Naive thymus-derived CD8-positive, alpha-beta T cell (primary cell): ENCODE measurements at regions not wholly inside any gene's neighbourhood (a gene's known extent, or its start where the extent isn't known, plus 50 kb on each side); places are given as distances from the start of the nearest gene placed in this dataset.

Experiments
- ATAC-seq, 2 donors: fragments of 150-1000 bp; cut with Tn5 transposase in 1 of 2; sonication (Bioruptor Pico), chemical (Tn5 transposase) in 1 of 2; 1 replicate in 1 of 2; 2 replicates in 1 of 2; pipeline ENCODE4 v1.10.0; 2021; ENCODE audit warnings: mild to moderate bottlenecking in 2 of 2, moderate library complexity in 2 of 2
- POLR2A ChIA-PET: fragments of 350-600 bp; sonication (Branson Sonifier 250); formaldehyde crosslinking; loops from one replicate; lab custom pipeline; 2021; ENCODE audit warnings: antibody characterized with exemption; lab: Charles Lee
- DNase-seq, 10 donors: peaks; one replicate each; pipeline versions ENCODE4 v3.0.0 to v3.0.0-alpha.2; 2020 to 2022
- H3K27ac Mint-ChIP-seq, 10 donors: one replicate each; pipeline ENCODE4 v1.8.0; 2020 to 2022; ENCODE audit warnings: mild to moderate bottlenecking in 10 of 10, mixed read lengths in 10 of 10, moderate library complexity in 4 of 10, inconsistent platforms in 1 of 10
- H3K27me3 Mint-ChIP-seq, 5 donors: one replicate each; pipeline ENCODE4 v1.8.0; 2021 to 2022; ENCODE audit warnings: mixed read lengths in 5 of 5
- H3K36me3 Mint-ChIP-seq, 3 donors: one replicate each; pipeline ENCODE4 v1.8.0; 2020 to 2022; ENCODE audit warnings: mixed read lengths in 3 of 3, mild to moderate bottlenecking in 2 of 3, inconsistent platforms in 1 of 3
- H3K4me1 Mint-ChIP-seq, 4 donors: one replicate each; pipeline ENCODE4 v1.8.0; 2021 to 2022; ENCODE audit warnings: mixed read lengths in 4 of 4
- H3K4me3 Mint-ChIP-seq, 10 donors: one replicate each; pipeline ENCODE4 v1.8.0; 2020 to 2022; ENCODE audit warnings: mild to moderate bottlenecking in 10 of 10, mixed read lengths in 10 of 10, moderate library complexity in 6 of 10, inconsistent platforms in 1 of 10
- H3K9me3 Mint-ChIP-seq, 9 donors: one replicate each; pipeline ENCODE4 v1.8.0; 2020 to 2022; ENCODE audit warnings: mixed read lengths in 9 of 9, mild to moderate bottlenecking in 3 of 9, inconsistent platforms in 1 of 9, moderate library complexity in 1 of 9

DNA sequence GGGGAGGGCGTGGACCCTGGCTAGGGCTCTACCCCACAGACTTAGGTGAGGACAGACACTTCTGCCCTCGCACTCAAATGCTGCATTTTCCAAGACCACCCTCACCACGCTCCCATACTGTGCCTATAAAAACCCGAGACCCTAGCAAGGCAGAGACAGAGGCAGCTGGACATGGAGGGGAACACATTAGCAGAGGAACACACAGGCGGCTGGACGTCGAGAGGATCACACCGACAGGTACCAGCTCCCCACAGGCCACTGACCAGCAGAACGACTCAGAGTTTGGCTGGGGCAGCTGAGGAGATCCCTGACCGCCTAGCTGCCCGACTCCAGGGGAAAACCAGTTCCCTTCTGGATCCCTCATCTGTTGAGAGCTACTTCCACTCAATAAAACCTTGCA lies 338.2 kb upstream of the SMIM30 start:
- Mint-ChIP-seq H3K27ac (no peak overlapping the region), H3K27me3 (peaks cover 0 to 4% (median 0%) of the 10 kb centered on the region in 5 donors), H3K4me3 (no peak overlapping the region), H3K4me1 (no peaks in the 10 kb centered on the region), H3K9me3 (peaks cover 0 to 4% (median 0%) of the 10 kb centered on the region in 9 donors), H3K36me3 (no peaks in the 10 kb centered on the region)
- DNase-seq (no peak), ATAC-seq (no peak)
- POLR2A ChIA-PET, result no interaction called here

DNA sequence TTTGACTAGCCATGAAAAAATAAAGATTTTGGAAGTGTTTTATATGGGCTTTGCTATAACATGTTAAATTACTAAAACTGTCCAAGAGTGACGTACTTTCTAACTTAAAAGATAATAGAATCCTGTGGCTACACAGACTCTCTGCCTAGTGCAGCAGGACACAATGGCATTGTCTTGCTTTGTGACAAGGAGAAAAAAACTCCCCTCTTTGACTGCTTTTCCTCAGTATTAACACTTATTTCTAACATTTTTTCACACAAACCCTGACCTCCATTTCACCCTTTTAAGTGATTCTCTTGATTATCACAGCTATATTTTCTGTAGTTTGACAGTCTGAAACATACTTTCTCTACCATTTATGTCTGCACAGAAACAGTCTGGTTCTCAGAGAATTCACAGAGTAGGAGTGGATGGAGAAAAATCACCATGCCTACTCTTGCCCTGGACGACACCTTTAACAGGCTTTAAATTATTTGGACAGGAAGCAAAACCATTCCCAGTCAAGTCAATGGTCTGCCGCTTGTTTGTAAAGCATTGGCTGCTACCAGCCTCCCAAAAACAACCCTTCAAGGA lies 336.3 kb upstream of the SMIM30 start:
- no peaks in the 10 kb centered on the region for H3K36me3 Mint-ChIP-seq
- H3K27me3 Mint-ChIP-seq, result peaks cover 0 to 4% (median 0%) of the 10 kb centered on the region in 5 donors
- DNase-seq, result no peak
- ATAC-seq, result no peak
- no peak overlapping the region for H3K4me3 Mint-ChIP-seq
- peaks cover 0 to 4% (median 0%) of the 10 kb centered on the region in 9 donors for H3K9me3 Mint-ChIP-seq
- no peaks in the 10 kb centered on the region for H3K4me1 Mint-ChIP-seq
- POLR2A ChIA-PET, result no interaction called here
- no peak overlapping the region for H3K27ac Mint-ChIP-seq

DNA sequence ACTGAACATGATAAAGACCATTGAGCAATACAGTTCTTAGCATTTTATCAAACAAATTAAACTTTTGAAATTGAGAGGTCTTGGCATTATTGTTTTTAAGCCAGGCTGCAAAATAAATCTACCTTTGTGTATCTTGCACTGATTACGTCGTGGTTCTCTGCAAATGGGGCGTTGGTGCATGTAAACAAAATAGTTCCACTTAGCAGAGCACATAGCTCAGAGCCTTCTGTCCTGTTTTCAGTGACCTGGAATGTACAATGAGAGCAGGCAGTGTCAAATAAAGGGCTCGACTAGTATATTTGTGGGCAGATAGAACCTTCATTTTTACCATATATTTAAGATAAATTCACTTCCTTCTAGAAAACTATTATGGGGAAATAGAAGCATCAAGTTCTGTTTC lies 333.9 kb upstream of the SMIM30 start:
- Mint-ChIP-seq H3K9me3 (peaks cover 0 to 4% (median 0%) of the 10 kb centered on the region in 9 donors), H3K27ac (no peak overlapping the region), H3K36me3 (no peaks in the 10 kb centered on the region), H3K4me3 (no peak overlapping the region), H3K4me1 (no peaks in the 10 kb centered on the region), H3K27me3 (peaks cover 0 to 4% (median 0%) of the 10 kb centered on the region in 5 donors)
- POLR2A ChIA-PET, result interaction anchor here (0.6 kb wide), 1 partner anchor 31 kb away, joined by 4 read pairs; no protein-coding TSS in a partner anchor
- ATAC-seq (no peak), DNase-seq (no peak)

DNA sequence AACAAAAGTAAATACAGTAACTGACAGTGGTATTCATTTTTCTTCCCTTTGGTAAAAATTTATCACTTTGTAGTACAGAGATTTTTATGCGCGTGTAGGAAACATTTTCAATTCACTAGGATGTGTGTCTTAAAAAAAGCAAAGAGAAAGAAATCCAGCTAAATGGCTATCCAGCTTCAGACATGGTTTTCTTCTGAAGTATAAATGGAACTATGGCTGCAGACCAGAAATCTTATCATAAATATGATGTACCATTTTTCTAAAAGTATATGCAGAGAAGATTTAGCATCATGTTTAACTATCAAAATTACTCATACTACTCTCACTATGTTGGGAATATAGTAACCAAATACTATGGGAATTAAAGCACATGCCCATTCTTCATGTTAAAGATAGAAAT lies 328.4 kb upstream of the SMIM30 start:
- Mint-ChIP-seq H3K4me3 (no peak overlapping the region), H3K4me1 (no peaks in the 10 kb centered on the region), H3K27me3 (peaks cover 0 to 6% (median 0%) of the 10 kb centered on the region in 5 donors), H3K27ac (no peak overlapping the region), H3K9me3 (no peaks in the 10 kb centered on the region), H3K36me3 (no peaks in the 10 kb centered on the region)
- DNase-seq, result no peak
- no peak for ATAC-seq
- POLR2A ChIA-PET, result no interaction called here

DNA sequence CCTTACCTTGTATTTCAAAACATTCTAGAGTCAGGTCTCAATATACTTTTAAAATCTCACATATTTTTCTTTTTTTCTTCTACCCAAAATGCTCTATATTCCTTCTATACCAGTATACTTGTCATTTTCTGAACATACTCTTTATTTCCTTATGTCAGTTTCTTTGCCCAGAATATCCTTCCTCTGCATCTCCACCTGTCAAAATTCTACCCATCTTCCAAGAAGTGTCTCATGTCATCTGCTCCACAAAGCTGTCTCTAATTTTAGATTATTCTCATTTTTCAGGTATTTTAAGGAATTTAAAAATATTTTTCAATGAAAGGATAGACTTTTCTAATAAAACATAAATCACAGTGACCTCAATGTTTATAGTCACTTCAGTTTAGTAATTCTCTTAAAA lies 328.0 kb upstream of the SMIM30 start:
- POLR2A ChIA-PET, result no interaction called here
- peaks cover 0 to 6% (median 0%) of the 10 kb centered on the region in 5 donors for H3K27me3 Mint-ChIP-seq
- no peak for DNase-seq

DNA sequence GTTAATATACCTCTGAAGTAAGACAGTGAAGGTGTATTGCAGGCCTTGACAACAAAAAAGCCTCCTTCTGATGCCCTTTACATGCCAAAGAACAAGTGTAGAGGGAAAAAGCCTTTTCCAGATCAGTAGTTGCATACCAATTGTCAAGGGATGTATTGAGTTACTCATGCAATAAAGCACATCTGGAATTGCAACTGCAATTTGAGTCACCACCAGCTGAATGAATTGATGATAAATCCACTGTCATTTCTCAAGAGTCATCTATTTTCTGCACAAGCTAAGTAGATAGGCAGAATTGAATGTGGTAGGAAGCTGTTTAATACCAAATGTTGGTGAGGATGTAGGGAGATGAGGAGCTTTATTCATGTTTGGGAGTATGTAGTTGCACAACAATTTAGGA lies 325.9 kb upstream of the SMIM30 start:
- no peak for DNase-seq
- Mint-ChIP-seq H3K4me3 (no peak overlapping the region), H3K36me3 (no peaks in the 10 kb centered on the region), H3K27ac (no peak overlapping the region), H3K27me3 (peaks cover 1 to 12% (median 2%) of the 10 kb centered on the region in 5 donors), H3K9me3 (peaks cover 0 to 7% (median 0%) of the 10 kb centered on the region in 9 donors), H3K4me1 (no peaks in the 10 kb centered on the region)
- POLR2A ChIA-PET, result no interaction called here
- no peak for ATAC-seq

More for the DNA sequence above, 328.0 kb upstream of the SMIM30 start:
- H3K4me1 Mint-ChIP-seq, result no peaks in the 10 kb centered on the region
- no peak overlapping the region for H3K27ac Mint-ChIP-seq
- H3K36me3 Mint-ChIP-seq, result no peaks in the 10 kb centered on the region
- peaks cover 0 to 2% (median 0%) of the 10 kb centered on the region in 9 donors for H3K9me3 Mint-ChIP-seq
- no peak overlapping the region for H3K4me3 Mint-ChIP-seq
- ATAC-seq, result no peak

DNA sequence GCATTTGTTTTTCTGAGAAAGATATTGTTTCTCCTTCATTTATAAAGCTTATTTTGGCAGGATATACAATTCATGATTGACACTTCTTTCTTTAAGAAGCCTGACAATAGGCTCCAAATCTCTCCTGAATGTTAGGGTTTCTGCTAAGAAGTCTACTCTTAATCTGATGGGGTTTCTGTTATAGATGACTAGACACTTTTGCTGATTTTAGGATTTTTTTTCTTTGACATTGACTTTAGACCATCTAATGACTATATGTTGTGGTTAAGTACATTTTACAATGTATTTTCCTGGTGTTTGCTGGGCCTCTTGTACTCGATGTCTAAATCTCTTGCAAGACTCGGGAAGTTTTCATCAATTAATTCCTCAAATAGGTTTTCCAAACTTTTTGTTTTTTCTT lies 321.8 kb upstream of the SMIM30 start:
- peaks cover 1 to 12% (median 2%) of the 10 kb centered on the region in 5 donors for H3K27me3 Mint-ChIP-seq
- ATAC-seq (no peak), DNase-seq (no peak)
- POLR2A ChIA-PET, result no interaction called here
- H3K27ac Mint-ChIP-seq, result no peak overlapping the region
- H3K4me3 Mint-ChIP-seq, result no peak overlapping the region
- peaks cover 0 to 18% (median 9%) of the 10 kb centered on the region in 9 donors for H3K9me3 Mint-ChIP-seq
- H3K4me1 Mint-ChIP-seq, result no peaks in the 10 kb centered on the region
- no peaks in the 10 kb centered on the region for H3K36me3 Mint-ChIP-seq

DNA sequence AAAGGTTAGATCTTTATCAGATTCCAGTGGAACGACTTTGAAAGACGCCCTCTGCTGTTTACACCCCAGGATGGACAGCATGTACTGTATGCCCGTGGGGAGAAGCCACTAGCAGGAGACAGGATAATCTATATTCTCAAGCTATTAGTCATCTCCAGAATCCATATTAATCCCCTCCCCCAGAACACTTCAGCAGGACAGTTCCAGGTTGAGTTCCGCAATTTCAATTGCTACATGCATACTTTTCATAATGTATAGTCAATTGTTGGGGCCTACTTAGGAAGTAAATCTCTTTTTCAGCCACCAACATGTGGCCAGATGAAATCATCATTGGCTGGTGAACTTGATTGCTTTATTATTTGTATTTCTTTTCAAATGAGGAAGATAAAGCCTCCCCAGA lies 313.1 kb upstream of the SMIM30 start:
- peaks cover 0 to 2% (median 0%) of the 10 kb centered on the region in 9 donors for H3K9me3 Mint-ChIP-seq
- no peak for ATAC-seq
- no peak for DNase-seq
- no peaks in the 10 kb centered on the region for H3K36me3 Mint-ChIP-seq
- no peaks in the 10 kb centered on the region for H3K27me3 Mint-ChIP-seq
- no peaks in the 10 kb centered on the region for H3K4me1 Mint-ChIP-seq
- POLR2A ChIA-PET, result no interaction called here
- no peak overlapping the region for H3K27ac Mint-ChIP-seq
- H3K4me3 Mint-ChIP-seq, result no peak overlapping the region

DNA sequence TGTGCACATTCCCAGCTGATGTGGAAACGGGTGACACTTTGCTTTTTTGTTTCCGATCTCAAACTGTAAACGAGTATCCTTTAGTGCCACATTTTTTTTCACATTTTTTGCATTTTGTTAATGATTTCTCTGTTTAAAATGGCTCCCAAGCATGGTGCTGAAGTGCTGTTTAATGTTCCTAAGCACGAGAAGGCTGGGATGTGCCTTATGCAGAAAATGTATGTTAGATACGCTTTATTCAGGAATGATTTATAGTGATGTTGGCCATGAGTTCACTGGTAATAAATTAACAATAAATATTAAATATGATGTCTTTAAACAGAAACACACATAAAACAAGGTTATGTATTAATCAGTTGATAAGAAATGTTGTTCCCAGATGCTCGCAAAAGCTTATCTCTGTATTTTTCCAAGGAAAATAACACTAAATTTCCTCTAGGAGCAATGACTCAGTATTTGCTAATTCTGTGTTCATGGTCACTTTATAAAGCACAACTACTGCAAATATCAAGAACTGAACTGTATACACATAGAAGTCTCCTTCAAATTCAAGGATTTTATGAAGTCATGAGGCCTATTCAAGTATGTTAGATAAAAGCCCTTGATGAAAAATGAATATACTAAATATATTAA lies 305.9 kb upstream of the SMIM30 start:
- POLR2A ChIA-PET, result no interaction called here
- no peak for ATAC-seq
- DNase-seq, result no peak
- Mint-ChIP-seq H3K9me3 (no peaks in the 10 kb centered on the region), H3K27me3 (peaks cover 0 to 3% (median 2%) of the 10 kb centered on the region in 5 donors), H3K4me3 (no peak overlapping the region), H3K27ac (no peak overlapping the region), H3K36me3 (no peaks in the 10 kb centered on the region), H3K4me1 (peaks cover 2 to 5% (median 3%) of the 10 kb centered on the region in 4 donors)

DNA sequence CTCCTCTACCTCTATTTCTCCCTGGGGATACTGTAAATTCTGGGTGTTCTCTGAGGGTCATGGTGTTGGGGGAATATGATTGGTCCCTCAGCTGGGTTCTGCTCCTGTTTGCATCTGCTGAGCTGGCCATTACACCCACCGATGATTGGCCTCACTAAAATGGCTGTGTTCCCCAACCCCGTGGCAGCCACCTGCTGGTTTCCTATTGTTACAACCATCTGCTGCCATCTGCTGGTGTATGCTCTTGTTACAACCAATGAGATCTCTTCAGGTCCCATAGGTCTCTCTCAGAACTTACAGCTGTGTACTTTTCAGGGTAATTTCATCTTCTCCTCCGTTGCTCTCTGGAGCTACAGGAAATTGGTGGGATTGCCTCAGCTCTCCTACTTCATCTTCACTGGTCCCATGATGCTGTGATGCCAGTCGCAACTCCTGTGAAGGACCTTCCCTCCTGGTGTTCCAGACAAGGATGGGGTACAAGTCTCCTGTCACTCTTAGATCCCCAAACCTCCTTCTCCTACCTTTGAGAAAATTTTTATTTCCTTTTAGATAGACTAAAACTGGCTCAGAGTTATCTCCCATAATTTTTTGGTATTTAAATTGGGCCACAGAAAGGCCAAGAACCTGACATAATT lies 303.5 kb upstream of the SMIM30 start:
- H3K4me1 Mint-ChIP-seq, result peaks cover 2 to 5% (median 3%) of the 10 kb centered on the region in 4 donors
- ATAC-seq (peak; percentile 95 to 97), DNase-seq (peak; percentile 42 to 87 (median 64))
- peak overlapping the region in 5 of 10 donors; percentile 0 to 76 (median 64) for H3K27ac Mint-ChIP-seq
- POLR2A ChIA-PET, result no interaction called here
- peak overlapping the region in 7 of 10 donors; percentile 25 to 66 (median 58) for H3K4me3 Mint-ChIP-seq
- H3K36me3 Mint-ChIP-seq, result no peaks in the 10 kb centered on the region
- no peaks in the 10 kb centered on the region for H3K9me3 Mint-ChIP-seq
- peaks cover 0 to 3% (median 2%) of the 10 kb centered on the region in 5 donors for H3K27me3 Mint-ChIP-seq

DNA sequence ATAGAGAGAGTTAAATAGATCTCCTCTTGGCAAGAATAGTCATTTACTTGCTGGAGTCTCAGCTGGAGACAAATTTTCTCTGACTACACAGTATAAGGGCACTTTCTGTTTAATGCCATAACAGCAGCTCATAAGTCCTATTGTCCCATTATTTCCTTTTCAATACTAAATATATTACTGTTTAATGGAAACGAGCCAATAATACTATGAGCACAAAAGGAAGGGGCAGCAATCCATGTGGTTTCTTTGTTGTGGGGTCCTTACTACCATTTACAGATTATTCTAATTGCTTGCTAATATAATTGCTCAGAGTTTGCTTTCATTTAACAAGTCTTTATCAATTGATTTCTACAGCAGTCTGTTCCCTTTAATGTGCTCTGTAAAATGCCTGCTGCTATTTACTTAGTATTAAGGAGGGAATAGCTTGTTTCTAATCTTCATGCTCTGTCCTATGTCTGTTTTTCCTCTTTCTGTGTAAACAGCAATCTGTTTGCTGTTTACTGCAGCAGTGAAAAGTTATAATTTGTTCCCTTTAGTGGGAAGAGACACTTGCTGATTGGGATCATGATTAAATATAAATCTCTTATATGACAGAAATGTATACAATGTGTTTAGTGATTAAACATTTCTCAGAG lies 296.2 kb upstream of the SMIM30 start:
- no peak for DNase-seq
- H3K9me3 Mint-ChIP-seq, result no peaks in the 10 kb centered on the region
- H3K36me3 Mint-ChIP-seq, result no peaks in the 10 kb centered on the region
- POLR2A ChIA-PET, result no interaction called here
- peaks cover 0 to 10% (median 1%) of the 10 kb centered on the region in 5 donors for H3K27me3 Mint-ChIP-seq
- no peak overlapping the region for H3K4me3 Mint-ChIP-seq
- no peaks in the 10 kb centered on the region for H3K4me1 Mint-ChIP-seq
- ATAC-seq, result no peak
- no peak overlapping the region for H3K27ac Mint-ChIP-seq

DNA sequence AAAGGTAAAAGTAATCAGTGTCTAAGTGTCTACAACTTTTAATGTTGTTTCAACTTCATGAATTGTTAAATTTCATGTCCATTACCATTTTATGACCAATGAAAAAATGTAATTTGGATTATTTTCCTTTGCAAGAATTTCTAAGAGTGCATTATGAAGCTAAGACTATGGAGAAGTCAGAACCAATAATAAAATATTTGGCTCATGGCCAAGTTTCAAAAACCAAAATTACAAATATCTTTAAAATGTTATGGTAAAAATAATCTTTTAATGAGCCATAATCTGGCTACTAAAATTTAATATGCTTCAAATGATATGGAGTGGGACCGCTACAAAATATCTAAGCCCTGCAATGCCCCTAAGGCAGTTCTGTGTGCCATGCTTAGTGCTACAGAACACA lies 294.1 kb upstream of the SMIM30 start:
- peaks cover 0 to 13% (median 1%) of the 10 kb centered on the region in 5 donors for H3K27me3 Mint-ChIP-seq
- POLR2A ChIA-PET, result no interaction called here
- no peak for DNase-seq
- no peaks in the 10 kb centered on the region for H3K9me3 Mint-ChIP-seq
- H3K4me3 Mint-ChIP-seq, result no peak overlapping the region
- H3K27ac Mint-ChIP-seq, result no peak overlapping the region
- no peak for ATAC-seq
- H3K36me3 Mint-ChIP-seq, result no peaks in the 10 kb centered on the region
- no peaks in the 10 kb centered on the region for H3K4me1 Mint-ChIP-seq

DNA sequence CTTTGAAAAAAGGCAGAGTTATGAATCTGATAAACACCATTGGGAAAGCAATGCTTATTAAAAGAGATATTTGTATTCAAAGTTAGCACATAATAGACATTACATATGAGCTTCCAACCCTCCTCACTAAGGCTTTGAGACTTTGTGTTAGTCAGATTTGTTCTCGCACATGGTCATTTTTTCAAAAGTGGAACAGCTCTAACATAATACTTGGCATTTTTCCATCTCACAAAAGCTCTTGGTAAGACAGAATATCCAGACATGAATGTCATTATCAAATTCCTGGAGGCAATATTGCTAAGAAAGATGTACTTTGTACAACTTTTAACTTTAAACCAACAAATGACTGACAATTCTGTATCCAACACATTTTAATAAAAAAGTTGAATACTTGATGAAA lies 292.4 kb upstream of the SMIM30 start:
- POLR2A ChIA-PET, result no interaction called here
- H3K4me1 Mint-ChIP-seq, result no peaks in the 10 kb centered on the region

More for the DNA sequence above, 292.4 kb upstream of the SMIM30 start:
- Mint-ChIP-seq H3K27me3 (peaks cover 0 to 10% (median 3%) of the 10 kb centered on the region in 5 donors), H3K4me3 (no peak overlapping the region), H3K9me3 (no peaks in the 10 kb centered on the region), H3K27ac (no peak overlapping the region), H3K36me3 (no peaks in the 10 kb centered on the region)
- ATAC-seq, result no peak
- DNase-seq, result no peak
